HFF-Myc (cell line): ENCODE measurements at regions not wholly inside any gene's neighbourhood (a gene's known extent, or its start where the extent isn't known, plus 50 kb on each side); places are given as distances from the start of the nearest gene placed in this dataset.
"Not testable (repeated sequence)": the region's sequence is repeated elsewhere in the genome, so short reads cannot be mapped to it uniquely, and the experiment has no call there.

Experiments
- DNase-seq: peaks from one replicate; pipeline ENCODE4 v3.0.0-alpha.2; 2011; ENCODE audit warnings: low read depth; ENCODE audit errors: extremely low read depth
- H3K4me3 ChIP-seq: replicated peaks from 2 replicates; pipeline ENCODE4 v1.5.1; 2011; ENCODE audit warnings: low read depth, mild to moderate bottlenecking, control low read depth, low read length
- CTCF ChIP-seq: IDR thresholded peaks from 2 replicates; pipeline ENCODE4 v1.5.1; 2012; ENCODE audit warnings: mild to moderate bottlenecking, low read depth, low read length, control low read depth; ENCODE audit errors: missing control alignments

- TF ChIP-seq CTCF = no peak
- H3K4me3 ChIP-seq = no peak overlapping the region
- no peak for DNase-seq
Observed at GRCh38 chr2:150339951-150340350, 147.5 kb downstream of the RND3 start.

- H3K4me3 ChIP-seq = no peak overlapping the region
- DNase-seq = no peak
- no peak for TF ChIP-seq CTCF
Observed at GRCh38 chr2:150339282-150339681, 148.2 kb downstream of the RND3 start.

DNA sequence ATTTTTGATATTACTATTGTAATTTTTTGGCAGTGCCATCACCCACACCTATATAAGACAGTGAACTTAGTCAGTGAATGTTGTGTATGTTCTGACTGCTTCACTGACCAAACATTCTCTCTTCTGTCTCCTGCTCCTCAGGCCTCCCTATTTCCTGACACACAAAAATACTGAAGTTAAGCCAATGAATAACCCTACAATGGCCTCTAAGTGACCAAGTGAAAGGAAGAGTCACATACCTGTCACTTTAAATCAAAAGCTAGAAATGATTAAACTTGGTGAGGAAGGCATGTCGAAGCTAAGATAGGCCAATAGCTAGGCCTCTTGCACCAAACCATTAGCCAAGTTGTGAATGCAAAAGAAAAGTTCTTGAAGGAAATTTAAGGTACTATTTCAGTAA lies 151.9 kb downstream of the RND3 start:
- no peak for DNase-seq
- TF ChIP-seq CTCF = no peak
- H3K4me3 ChIP-seq = no peak overlapping the region

DNA sequence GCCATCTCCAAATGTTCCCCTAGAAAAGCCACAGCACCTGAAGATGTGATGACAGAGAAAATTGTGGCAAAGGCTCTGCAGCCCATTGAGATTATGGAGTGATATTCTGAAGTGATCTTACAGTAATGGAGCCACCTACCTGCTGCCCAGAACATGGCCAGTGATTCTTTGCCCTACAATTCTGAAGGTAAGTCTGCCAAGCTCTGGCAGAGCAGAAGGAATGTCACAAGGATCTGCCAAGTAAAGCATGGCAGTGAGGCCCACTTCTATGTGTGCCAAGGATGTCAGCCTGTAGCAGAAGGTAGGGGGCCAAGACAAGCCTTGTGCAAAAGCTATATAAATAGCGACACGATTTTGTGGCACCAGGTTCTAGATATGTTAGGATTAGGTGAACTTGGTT lies 155.1 kb downstream of the RND3 start:
- H3K4me3 ChIP-seq = no peak overlapping the region
- DNase-seq = no peak
- TF ChIP-seq CTCF = no peak

DNA sequence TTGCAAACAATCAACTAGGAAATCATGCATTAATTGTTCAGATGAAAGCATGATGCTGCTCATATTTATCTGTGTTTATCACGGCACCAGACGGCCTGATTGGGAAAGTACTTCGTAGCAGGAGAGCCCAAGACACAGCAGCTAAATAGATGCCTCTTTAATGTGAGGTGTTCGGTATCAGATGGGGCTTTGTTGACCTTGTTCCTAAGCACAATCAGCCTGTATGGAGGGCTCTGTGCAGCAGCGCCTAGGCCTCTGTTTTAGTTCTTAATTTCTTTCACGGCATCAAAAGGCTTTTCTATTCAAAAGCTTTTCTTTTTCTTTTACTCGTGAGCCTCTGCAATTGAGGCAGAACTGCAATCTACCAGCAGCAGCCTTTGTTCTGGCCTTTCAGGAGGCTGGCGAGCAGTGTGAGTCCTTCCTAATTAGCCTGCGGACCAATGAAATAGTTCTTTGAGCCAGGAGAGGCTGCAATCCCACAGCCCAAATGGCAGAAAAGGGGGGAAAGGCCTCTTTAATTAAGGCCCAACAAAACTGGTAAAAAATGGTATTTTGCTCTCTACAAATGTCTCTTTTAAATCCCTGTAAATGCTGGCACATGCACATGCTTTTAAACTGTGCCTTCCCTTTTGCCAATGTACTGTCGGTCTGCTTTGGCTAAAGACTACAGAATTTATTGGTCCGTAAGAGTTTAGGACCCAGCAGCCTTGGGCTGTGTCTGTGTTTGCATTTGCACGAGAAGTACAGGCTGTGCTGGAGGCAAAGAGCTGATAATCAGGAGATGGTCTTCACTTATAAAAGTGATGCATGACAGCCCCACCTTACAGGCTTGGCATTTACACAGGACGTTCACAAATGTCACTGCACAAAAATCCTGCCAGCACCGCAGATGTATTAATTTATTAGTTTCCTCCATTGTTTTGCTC lies 159.6 kb downstream of the RND3 start:
- DNase-seq = no peak
- TF ChIP-seq CTCF = no peak
- H3K4me3 ChIP-seq = no peak overlapping the region

DNA sequence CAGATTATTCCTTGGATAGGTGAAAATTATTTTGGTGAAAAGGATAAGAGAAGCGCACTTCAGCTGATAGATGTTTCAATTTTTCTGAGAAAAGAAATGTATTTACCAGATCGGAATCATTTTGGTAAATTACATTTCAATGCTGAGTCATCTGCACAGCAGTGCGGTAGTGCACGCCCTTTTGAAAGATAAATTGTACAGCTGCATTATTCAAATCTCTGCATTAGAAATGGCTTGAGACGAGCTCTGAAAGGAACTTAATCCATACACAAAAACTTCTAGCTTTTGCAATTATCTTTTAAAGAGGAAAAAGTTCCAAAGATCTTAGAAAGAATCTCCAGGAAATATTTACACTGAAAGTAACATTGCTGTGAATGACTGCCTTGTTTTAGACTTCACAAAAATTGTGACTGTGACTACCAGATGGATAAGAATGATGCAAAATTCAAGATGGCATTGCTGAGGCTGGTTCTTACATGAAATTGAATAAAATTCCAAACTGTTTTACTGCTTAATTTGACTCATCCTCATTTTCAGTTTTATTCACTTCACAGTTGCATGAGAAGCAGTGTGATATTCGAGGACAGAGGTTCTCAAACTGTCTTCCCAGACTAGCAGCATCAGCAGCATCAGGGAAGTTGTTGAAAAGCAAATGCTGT lies 161.7 kb downstream of the RND3 start:
- TF ChIP-seq CTCF = no peak
- DNase-seq = no peak
- H3K4me3 ChIP-seq = no peak overlapping the region

DNA sequence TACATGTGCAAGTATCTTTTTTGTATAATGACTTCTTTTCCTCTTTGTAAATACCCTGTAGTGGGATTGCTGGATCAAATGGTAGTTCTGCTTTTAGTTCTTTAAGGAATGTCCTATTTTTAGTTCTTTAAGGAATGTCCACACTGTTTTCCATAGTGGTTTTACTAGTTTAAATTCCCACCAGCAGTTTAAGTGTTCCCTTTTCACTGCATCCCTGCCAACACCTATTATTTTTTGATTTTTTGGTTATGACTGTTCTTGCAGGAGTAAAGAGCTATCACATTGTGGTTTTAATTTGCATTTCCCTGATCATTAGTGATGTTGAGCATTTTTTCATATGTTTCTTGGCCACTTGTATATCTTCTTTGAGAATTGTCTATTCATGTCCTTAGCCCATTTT lies 164.4 kb downstream of the RND3 start:
- DNase-seq, H3K4me3 ChIP-seq: not testable (repeated sequence)
